ENCODE measurements at regions not wholly inside any gene's neighbourhood (a gene's known extent, or its start where the extent isn't known, plus 50 kb on each side); places are given as distances from the start of the nearest gene placed in this dataset.

- Histone ChIP-seq H3K79me2 (ENCODE audit: control insufficient read depth, low read length) (no peaks in the 10 kb centered on the region), H4K20me1 (ENCODE audit: control insufficient read depth, insufficient read depth, low read depth, low read length) (no peaks in the 10 kb centered on the region), H3K4me3 (ENCODE audit: low read length) (no peak overlapping the region), H3K4me1 (ENCODE audit: control insufficient read depth, low read length) (no peaks in the 10 kb centered on the region), H3K9me3 (ENCODE audit: control insufficient read depth, insufficient read depth, low read length) (peaks cover 18% of the 10 kb centered on the region), H3F3A (ENCODE audit: control insufficient read depth, insufficient read depth) (no peaks in the 10 kb centered on the region), H3K36me3 (ENCODE audit: control insufficient read depth, low read length) (no peaks in the 10 kb centered on the region), H3K27me3 (ENCODE audit: control insufficient read depth, low read length) (no peaks in the 10 kb centered on the region), H3K4me2 (ENCODE audit: low read length) (no peak overlapping the region), H3K27ac (ENCODE audit: low read depth, low read length) (no peak overlapping the region), H3K9me2 (replicated peaks; ENCODE audit: control insufficient read depth, low read length) (no peaks in the 10 kb centered on the region)
- TF ChIP-seq CTCF (IDR thresholded peaks at IDR 0.05; ENCODE audit: low read depth, low read length, poor library complexity, severe bottlenecking) (no peak), EZH2phosphoT487 (IDR thresholded peaks at IDR 0.05; ENCODE audit: borderline replicate concordance, low read length) (no peak)
Observed at GRCh38 chr2:196354186-196354585, 182.8 kb upstream of the STK17B start.

- H3K27me3 ChIP-seq (ENCODE audit: control insufficient read depth, low read length) = 0 out of 2 replicates have a peak, but pooled peaks cover 2% of the 10 kb centered on the region
- peaks cover 18% of the 10 kb centered on the region for H3K9me3 ChIP-seq (ENCODE audit: control insufficient read depth, insufficient read depth, low read length)
- H3K4me3 ChIP-seq (ENCODE audit: low read length) = no peak overlapping the region
- H3K4me1 ChIP-seq (ENCODE audit: control insufficient read depth, low read length) = no peaks in the 10 kb centered on the region
- no peaks in the 10 kb centered on the region for H3K9me2 ChIP-seq (replicated peaks; ENCODE audit: control insufficient read depth, low read length)
- no peaks in the 10 kb centered on the region for H3K36me3 ChIP-seq (ENCODE audit: control insufficient read depth, low read length)
- no peaks in the 10 kb centered on the region for H3F3A ChIP-seq (ENCODE audit: control insufficient read depth, insufficient read depth)
- no peaks in the 10 kb centered on the region for H4K20me1 ChIP-seq (ENCODE audit: control insufficient read depth, insufficient read depth, low read depth, low read length)
- H3K27ac ChIP-seq (ENCODE audit: low read depth, low read length) = no peak overlapping the region
- TF ChIP-seq CTCF (IDR thresholded peaks at IDR 0.05; ENCODE audit: low read depth, low read length, poor library complexity, severe bottlenecking) (no peak), EZH2phosphoT487 (IDR thresholded peaks at IDR 0.05; ENCODE audit: borderline replicate concordance, low read length) (no peak)
- no peaks in the 10 kb centered on the region for H3K79me2 ChIP-seq (ENCODE audit: control insufficient read depth, low read length)
- H3K4me2 ChIP-seq (ENCODE audit: low read length) = no peak overlapping the region
Observed at GRCh38 chr2:196356332-196356731, 185.0 kb upstream of the STK17B start.

- H4K20me1 ChIP-seq (ENCODE audit: control insufficient read depth, insufficient read depth, low read depth, low read length) = no peaks in the 10 kb centered on the region
- H3K36me3 ChIP-seq (ENCODE audit: control insufficient read depth, low read length) = no peaks in the 10 kb centered on the region
- H3K27me3 ChIP-seq (ENCODE audit: control insufficient read depth, low read length) = 0 out of 2 replicates have a peak, but pooled peaks cover 3% of the 10 kb centered on the region
- H3K4me3 ChIP-seq (ENCODE audit: low read length) = no peak overlapping the region
- TF ChIP-seq EZH2phosphoT487 (IDR thresholded peaks at IDR 0.05; ENCODE audit: borderline replicate concordance, low read length) (no peak), CTCF (IDR thresholded peaks at IDR 0.05; ENCODE audit: low read depth, low read length, poor library complexity, severe bottlenecking) (no peak)
- H3K4me2 ChIP-seq (ENCODE audit: low read length) = no peak overlapping the region
- no peaks in the 10 kb centered on the region for H3F3A ChIP-seq (ENCODE audit: control insufficient read depth, insufficient read depth)
- H3K4me1 ChIP-seq (ENCODE audit: control insufficient read depth, low read length) = no peaks in the 10 kb centered on the region
- H3K79me2 ChIP-seq (ENCODE audit: control insufficient read depth, low read length) = no peaks in the 10 kb centered on the region
- no peaks in the 10 kb centered on the region for H3K9me2 ChIP-seq (replicated peaks; ENCODE audit: control insufficient read depth, low read length)
- H3K9me3 ChIP-seq (ENCODE audit: control insufficient read depth, insufficient read depth, low read length) = no peaks in the 10 kb centered on the region
- H3K27ac ChIP-seq (ENCODE audit: low read depth, low read length) = no peak overlapping the region
Observed at GRCh38 chr2:196360650-196361049, 189.3 kb upstream of the STK17B start.

Data from DOHH2 (cell line).